ENCODE measurements at regions not wholly inside any gene's neighbourhood (a gene's known extent, or its start where the extent isn't known, plus 50 kb on each side); places are given as distances from the start of the nearest gene placed in this dataset.
"Not testable (repeated sequence)": the region's sequence is repeated elsewhere in the genome, so short reads cannot be mapped to it uniquely, and the experiment has no call there.

GRCh38 chr20:29296256-29297230 lies 1960.9 kb upstream of the DEFB115 start:
- no peak for DNase-seq (ENCODE audit: low spot score)

DNA sequence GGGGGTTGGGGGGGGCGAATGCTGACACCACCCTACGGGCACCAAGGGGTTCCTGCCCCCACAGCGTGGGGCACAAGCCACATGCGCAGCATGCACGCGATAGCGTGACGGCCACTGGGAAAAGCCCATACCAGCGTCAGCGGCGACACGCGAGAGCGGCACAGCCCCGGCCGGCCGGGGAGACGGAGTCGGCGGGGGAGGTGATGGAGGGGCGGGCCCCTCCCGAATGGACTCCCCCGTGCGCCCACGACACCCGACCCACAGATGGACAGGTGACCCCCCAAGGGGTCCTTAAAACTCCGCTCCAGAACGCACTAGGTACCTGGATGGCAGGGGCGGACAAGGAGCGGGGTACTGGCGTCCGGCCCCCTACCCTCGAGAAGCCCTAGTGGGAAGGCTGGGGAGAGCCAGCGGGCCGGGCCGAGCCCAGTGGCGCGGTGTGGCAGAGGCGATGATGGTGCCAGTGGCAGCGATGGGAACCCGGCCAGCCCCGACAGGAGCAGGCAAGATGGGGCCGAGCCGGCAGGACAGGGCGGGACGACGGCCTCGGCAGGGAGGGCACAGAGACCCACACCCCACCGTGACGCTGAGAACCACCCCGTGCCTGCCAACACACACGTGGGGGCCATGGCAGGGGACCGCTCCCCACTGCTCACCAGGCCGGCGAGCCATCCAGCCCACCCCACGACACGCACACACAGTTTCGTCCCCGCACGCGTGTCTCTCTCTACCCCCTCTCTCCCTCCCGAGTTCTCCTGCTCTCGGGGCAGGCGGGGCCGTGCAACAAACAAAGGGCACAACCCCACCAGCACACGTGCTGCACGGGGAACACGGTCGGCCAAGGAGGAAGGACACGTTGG lies 1959.8 kb upstream of the DEFB115 start:
- DNase-seq (ENCODE audit: low spot score): no peak

DNA sequence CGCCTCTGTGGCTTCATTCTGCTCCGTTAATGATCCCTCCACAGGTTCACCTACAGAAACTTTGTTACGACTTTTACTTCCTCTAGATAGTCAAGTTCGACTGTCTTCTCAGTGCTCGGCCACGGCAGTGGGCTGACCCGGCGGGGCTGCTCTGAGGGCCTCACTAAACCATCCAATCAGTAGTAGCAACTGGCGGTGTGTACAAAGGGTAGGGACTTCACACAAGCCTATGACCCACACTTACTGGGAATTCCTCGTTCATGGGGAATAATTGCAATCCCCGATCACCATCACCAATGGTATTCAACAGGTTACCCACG lies 1959.2 kb upstream of the DEFB115 start:
- DNase-seq (ENCODE audit: low spot score): no peak

DNA sequence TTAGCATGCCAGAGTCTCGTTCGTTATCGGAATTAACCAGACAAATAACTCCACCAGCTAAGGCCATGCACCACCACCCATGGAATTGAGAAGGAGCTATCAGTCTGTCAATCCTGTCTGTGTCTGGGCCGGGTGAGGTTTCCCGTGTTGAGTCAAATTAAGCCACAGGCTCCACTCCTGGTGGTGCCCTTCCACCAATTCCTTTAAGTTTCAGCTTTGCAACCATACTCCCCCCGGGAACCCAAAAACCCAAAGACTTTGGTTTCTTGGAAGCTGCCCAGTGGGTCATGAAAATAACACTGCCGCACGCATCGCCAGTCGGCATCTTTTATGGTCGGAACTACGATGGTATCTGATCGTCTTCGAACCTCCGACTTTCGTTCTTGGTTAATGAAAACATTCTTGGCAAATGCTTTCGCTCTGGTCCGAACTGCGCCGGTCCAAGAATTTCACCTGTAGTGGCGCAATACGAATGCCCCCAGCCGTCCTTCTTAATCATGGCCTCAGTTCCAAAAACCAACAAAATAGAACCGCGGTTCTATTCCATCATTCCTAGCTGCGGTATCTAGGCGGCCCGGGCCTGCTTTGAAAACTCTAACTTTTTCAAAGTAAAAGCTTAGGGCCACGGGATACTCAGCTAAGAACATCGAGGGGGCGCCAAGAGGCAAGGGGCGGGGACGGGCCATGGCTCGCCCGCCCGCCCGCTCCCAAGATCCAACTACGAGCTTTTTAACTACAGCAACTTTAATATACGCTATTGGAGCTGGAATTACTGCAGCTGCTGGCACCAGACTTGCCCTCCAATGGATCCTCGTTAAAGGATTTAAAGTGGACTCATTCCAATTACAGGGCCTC lies 1958.5 kb upstream of the DEFB115 start:
- DNase-seq (ENCODE audit: low spot score): no peak

- DNase-seq (ENCODE audit: low spot score): no peak
Measured at GRCh38 chr20:29299811-29300578, 1957.5 kb upstream of the DEFB115 start.

- no peak for DNase-seq (ENCODE audit: low spot score)
Measured at GRCh38 chr20:29300579-29301551, 1956.6 kb upstream of the DEFB115 start.

GRCh38 chr20:29301624-29302259 lies 1955.7 kb upstream of the DEFB115 start:
- DNase-seq (ENCODE audit: low spot score): no peak

GRCh38 chr20:29302979-29303644 lies 1954.4 kb upstream of the DEFB115 start:
- no peak for DNase-seq (ENCODE audit: low spot score)

- DNase-seq (ENCODE audit: low spot score): no peak
Measured at GRCh38 chr20:29306390-29307072, 1950.9 kb upstream of the DEFB115 start.

DNA sequence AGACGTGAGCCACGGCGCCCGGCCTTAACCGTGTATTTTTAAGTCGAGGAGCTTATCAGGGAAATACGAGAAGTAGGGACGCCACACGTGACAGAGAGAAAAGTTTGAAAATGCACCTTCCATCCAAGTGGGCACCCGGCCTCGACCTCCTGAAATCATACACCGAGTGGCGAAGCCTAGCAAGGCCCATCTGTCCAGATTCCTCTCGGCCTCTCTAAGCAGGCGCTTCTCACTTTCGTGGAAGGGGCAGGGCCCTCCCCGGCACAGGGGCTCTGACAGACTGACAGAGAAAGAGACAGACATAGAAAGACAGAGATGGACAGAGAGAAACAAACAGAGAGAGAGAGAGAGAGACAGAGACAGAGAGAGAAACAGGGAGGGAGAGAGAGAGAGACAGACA lies 1950.0 kb upstream of the DEFB115 start:
- not testable (repeated sequence) for DNase-seq (ENCODE audit: low spot score)

GRCh38 chr20:29308956-29309355 lies 1948.5 kb upstream of the DEFB115 start:
- not testable (repeated sequence) for DNase-seq (ENCODE audit: low spot score)

DNA sequence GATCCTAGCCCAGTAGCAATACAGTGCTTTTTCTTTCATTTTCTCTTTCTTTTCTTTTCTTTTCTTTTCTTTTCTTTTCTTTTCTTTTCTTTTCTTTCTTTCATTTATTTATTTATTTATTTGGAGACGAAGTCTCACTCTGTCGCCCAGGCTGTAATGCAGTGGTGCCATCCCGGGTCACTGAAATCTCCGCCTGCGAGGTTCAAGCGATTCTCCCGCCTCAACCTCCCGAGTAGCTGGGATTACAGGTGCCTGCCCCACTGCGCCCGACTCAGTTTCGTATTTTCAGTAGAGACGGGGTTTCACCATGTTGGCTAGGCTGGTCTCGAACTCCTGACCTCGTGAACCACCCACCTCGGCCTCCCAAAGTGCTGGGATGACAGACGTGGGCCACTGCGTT lies 1948.0 kb upstream of the DEFB115 start:
- DNase-seq (ENCODE audit: low spot score): not testable (repeated sequence)

DNA sequence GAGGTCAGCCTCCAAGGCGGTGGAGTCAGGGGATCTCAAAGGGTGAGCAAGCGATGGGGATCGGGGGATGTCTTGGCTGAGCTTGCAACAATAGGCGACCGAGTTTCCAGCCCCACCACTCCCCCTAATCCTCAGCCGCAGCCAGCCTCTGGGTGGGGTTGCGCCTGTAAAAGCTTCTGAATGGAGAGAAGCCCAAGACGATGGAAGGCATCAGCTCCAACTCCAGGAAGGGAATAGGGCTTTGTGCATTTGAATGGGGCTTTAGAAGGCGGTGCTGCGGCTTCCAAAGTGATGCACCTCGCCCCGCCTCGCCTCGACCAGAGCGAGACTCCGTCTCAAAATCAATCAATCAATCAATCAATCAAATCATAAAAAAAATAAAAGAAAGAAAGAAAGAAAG lies 1946.4 kb upstream of the DEFB115 start:
- not testable (repeated sequence) for DNase-seq (ENCODE audit: low spot score)

DNA sequence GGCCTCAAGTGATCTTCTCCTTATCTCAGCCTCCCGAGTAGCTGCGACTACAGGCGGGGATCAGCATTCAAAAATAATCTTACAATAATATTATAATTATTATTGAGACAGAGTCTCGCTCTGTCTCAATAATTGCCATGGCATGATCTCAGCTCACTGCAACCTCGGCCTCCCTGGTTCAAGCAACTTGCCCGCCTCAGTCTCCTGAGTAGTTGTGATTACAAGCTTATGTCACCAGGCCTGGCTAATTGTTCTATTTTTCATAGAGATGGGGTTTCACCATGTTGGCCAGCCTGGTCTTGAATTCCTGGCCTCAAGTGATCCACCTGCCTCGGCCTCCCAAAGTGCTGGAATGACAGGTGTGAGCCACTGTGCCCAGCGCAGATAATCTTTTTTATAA lies 1944.8 kb upstream of the DEFB115 start:
- not testable (repeated sequence) for DNase-seq (ENCODE audit: low spot score)

DNA sequence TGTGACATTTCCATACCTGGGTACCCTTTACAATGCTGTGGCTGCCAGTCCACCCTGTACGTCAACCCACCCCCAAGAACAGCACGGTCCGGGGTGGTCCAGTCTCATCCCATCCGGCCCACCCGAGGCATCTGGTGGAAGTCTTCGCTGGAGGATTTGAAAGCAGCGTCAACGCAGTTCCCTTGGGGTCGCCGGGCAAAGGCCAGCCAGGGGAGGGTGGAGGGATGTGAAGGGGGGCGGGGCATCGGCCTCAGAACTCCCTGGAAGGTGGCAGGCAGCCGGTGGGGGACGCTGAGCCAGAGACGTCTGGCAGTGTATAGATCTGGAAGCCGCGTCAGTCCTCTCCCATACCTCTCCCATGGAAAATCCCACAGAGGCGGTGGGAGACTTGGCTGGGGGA lies 1944.0 kb upstream of the DEFB115 start:
- DNase-seq (ENCODE audit: low spot score): no peak

DNA sequence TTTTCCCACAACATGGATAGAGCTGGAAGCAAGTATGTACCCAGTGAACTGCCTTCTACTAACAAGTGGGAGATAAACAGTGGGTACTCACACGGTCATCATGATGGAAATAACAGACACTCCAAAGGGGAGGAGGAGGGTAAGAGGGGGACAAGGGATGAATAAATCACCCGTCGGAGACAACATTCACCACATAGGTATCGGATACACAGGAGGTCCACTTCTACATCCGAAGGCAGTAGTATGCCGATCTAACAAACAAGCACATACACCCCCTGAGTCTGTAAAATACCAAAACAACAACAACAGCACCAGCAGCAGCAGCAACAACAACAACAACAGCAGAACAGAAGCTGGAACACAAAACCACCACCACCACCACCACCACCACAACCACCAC lies 1943.2 kb upstream of the DEFB115 start:
- DNase-seq (ENCODE audit: low spot score): no peak

DNA sequence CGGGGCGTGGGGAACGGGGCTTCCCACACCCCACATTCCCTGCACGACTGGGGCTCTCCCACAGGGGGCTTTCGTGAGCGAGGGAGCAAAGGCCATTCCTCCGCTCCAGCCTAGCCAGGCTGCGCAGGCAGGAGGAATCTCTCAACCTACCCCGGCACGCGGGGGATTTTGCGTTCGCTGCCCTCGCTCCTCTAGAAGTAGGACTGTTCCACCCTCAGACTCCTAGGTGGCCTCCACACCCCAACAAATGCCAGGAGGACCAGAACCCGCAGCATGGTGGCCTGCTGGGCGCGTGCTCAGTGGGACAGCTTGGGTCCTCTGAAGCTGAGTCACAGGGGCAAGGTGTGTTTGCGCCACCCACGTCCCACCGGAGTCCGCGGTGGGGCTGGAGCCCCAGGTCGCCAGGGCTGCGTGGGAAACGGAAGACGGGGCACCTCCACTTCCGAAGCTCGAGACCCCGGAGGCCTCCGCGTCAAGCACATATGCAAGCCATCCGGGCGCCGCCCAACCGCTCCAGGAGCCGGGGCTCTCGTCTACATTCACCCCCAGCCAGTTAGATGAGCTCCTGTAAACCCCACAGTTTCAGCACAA lies 1938.5 kb upstream of the DEFB115 start:
- DNase-seq (ENCODE audit: low spot score): no peak

DNA sequence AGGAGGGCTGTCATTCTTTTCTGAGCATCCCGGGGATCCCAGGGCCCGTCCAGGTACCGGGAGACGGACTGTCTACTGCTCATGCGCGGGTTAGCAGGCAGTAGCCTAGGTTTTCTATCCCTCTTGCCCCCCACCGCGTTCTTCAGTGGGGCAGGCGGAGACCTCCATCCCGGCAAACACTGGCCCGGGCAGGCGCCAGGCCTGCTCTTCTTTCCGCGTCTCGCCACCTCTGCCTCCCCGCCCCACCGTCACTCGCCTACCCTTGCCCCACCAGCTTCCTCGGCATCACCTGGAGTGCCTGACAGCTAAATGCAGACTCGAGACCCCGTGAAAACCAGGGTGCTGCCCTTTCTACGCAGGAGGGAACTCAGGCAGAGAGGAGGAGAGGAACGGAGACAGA lies 1937.7 kb upstream of the DEFB115 start:
- DNase-seq (ENCODE audit: low spot score): no peak
